NOMO-1 treated with DMSO at 0.1 percent for 48 hours (cell line): ENCODE measurements at regions not wholly inside any gene's neighbourhood (a gene's known extent, or its start where the extent isn't known, plus 50 kb on each side); places are given as distances from the start of the nearest gene placed in this dataset.
"Not testable (repeated sequence)": the region's sequence is repeated elsewhere in the genome, so short reads cannot be mapped to it uniquely, and the experiment has no call there.

Source experiments
- DNase-seq: peaks from one replicate; lab custom pipeline; 2025; ENCODE audit not compliant: unreplicated experiment; lab: John Stamatoyannopoulos, UW

- DNase-seq, result no peak
These were observed 56.2 kb upstream of the LRRTM4 start for GRCh38 chr2:77578354-77578753.

DNA sequence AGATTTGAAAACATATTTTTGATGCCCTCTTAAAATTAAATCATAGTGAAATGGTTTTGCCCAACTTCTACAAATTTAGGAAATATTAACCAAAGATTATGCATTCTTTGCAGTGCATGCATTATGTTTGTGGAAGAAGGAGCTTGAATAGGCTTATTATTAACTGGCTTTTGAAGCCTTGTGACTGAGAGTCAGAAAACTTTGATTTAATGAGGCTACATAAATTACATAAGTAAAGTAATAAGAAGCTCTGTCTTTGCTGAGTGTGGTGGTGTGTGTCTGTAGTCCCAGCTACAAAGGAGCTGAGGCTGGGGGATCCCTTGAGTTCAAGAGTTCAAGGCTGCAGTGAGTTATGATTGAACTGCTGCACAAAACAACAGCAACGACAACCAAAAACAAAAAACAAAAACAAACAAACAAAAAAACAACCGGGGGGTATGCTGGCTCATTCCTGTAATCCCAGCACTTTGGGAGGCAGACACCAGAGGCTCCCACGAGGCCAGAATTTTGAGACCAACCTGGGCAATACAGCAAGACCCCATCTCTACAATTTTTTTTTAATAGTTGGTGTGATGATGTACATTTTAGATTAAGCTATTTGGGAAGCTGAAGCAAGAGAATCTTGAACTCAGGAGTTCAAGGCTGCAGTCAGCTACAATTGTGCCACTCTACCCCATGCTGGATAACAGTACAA lies 57.0 kb upstream of the LRRTM4 start:
- DNase-seq, result no peak

- no peak for DNase-seq
These were observed 66.3 kb upstream of the LRRTM4 start for GRCh38 chr2:77588438-77588837.

DNA sequence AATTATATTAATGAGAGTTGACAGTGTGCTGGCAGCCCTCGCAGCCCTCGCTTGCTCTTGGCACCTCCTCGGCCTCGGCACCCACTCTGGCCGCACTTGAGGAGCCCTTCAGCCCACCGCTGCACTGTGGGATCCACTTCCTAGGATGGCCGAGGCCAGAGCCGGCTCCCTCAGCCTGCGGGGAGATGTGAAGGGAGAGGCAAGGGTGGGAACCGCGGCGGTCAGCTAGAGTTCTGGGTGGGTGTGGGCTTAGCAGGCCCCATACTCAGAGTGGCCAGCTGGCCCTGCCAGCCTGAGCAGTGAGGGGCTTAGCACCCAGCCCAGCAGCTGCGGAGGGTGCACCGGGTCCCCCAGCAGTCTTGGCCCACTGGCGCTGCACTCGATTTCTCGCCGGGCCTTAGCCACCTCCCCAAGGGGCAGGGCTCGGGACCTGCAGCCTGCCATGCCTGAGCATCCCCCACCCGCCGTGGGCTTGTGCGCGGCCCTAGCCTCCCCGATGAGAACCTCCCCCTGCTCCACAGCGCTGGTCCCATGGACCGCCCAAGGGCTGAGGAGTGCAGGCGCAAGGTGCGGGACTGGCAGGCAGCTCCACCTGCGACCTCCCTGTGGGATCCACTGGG lies 68.2 kb upstream of the LRRTM4 start:
- no peak for DNase-seq

DNA sequence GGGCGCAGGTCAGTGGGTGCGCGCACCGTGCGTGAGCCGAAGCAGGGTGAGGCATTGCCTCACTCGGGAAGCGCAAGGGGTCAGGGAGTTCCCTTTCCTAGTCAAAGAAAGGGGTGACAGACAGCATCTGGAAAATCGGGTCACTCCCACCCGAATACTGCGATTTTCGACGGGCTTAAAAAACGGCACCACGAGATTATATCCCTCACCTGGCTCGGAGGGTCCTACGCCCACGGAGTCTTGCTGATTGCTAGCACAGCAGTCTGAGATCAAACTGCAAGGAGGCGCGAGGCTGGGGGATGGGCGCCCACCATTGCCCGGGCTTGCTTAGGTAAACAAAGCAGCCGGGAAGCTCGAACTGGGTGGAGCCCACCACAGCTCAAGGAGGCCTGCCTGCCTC lies 70.8 kb upstream of the LRRTM4 start:
- not testable (repeated sequence) for DNase-seq

DNA sequence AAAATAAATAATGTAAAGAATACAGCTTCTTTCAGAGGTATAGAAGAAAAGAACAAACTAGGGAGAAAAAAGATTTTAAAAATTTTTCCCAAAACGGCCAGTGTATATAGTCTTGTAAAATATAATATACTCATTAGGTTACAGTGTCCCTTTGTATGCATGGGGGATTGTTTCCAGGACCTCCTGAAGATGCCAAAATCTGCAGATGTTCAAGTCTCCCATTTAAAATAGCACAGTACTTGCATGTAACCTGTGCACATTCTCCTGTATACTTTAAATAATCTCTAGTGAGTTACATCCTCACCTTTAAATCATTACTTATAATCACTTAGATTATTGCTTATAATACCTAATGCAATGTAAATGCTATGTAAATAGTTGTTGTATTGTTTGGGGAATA lies 80.6 kb upstream of the LRRTM4 start:
- no peak for DNase-seq

- DNase-seq, result no peak
These were observed 83.1 kb upstream of the LRRTM4 start for GRCh38 chr2:77604953-77605929.

GRCh38 chr2:77608510-77608909 lies 86.3 kb upstream of the LRRTM4 start:
- DNase-seq, result no peak

- DNase-seq, result no peak
These were observed 107.4 kb upstream of the LRRTM4 start for GRCh38 chr2:77629539-77629938.

GRCh38 chr2:77631007-77631406 lies 108.8 kb upstream of the LRRTM4 start:
- DNase-seq, result no peak

- no peak for DNase-seq
These were observed 111.4 kb upstream of the LRRTM4 start for GRCh38 chr2:77633601-77634000.

GRCh38 chr2:77640924-77641323 lies 118.7 kb upstream of the LRRTM4 start:
- no peak for DNase-seq

DNA sequence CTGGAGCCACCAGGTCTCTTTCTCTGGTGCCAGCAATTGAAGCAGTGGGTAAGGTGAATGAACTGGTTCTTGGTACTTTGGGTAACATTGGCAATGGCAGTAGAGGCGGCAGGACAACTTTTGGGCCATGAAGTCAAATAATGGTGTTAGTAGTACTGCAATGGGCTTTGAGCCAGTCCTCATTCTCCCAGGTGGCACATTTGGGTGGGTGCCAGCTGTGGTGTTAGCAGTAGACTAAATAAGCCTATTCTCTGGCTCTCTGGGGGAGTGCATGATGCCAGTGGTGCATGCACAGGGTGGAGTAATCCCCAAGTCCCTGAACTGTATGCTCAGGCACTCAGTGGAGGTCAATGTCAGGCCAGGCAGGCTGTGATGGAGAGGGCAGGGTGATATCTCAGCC lies 120.2 kb upstream of the LRRTM4 start:
- no peak for DNase-seq

GRCh38 chr2:77649856-77650255 lies 127.7 kb upstream of the LRRTM4 start:
- DNase-seq, result no peak

DNA sequence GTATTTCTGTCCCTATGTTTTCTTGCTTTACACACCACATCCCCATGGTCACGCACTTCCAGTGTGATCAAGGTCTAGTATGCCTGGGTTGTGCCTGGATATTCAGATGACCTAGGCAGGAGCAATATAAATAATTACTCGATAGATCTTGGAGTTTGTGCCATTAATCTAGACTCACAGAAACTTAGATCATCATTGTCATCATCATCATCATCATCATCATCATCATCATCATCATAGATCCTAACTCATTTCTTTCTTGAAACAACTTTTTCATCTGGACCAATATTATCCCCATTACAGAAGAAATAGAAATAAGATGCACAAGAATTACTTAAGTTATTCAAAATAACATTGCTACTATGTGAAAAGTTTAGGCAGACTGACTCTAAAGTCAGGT lies 130.3 kb upstream of the LRRTM4 start:
- DNase-seq, result no peak

DNA sequence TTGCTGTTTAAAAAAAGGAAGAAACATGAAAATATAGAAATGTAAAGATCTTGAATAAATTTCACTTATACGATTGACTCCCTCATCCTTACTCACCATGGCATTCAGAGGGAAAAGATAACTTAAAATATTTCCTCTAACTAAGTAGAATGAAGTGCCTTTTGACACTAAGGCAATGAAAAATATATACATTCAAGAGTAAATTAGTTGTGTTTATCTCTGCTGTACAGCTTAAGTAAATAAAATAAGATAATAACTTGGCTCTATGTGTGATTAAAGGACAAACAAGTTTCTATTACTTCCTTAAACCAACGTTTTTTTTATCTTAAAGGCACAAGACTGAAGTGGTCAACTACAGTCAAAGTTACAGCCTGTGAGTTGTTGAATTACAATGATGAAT lies 142.3 kb upstream of the LRRTM4 start:
- DNase-seq, result no peak

DNA sequence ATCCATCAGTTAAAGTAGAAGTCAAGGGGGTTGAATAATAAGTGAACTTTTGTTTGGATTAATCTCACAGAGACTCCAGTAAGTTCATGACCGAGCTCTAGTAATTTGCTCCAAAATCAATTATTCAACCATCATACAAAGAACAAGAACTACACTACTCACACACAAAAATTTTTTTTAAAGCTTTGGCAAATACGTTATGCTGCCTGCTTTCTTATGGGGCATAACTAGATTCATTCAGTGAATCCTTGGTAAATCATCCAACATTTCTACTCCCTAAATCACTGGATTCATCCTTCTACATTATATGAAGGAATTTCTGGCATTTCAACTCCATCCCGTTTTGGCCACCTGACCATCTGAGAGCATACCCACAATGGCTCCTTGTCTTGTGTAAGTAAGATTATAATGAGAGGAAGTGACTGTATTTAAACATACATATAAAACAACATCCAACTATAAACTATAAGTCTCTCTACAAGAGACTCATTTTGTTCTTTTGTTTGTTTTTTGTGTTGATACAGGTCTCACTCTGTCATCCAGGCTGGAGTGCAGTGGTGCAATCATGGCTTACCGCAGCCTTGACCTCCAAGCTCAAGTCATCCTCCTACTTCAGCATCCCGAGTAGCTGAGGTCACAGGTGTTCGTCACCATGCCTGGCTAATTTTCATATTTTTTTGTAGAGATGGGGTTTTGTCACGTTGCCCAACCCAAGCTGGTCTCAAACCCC lies 144.2 kb upstream of the LRRTM4 start:
- no peak for DNase-seq

DNA sequence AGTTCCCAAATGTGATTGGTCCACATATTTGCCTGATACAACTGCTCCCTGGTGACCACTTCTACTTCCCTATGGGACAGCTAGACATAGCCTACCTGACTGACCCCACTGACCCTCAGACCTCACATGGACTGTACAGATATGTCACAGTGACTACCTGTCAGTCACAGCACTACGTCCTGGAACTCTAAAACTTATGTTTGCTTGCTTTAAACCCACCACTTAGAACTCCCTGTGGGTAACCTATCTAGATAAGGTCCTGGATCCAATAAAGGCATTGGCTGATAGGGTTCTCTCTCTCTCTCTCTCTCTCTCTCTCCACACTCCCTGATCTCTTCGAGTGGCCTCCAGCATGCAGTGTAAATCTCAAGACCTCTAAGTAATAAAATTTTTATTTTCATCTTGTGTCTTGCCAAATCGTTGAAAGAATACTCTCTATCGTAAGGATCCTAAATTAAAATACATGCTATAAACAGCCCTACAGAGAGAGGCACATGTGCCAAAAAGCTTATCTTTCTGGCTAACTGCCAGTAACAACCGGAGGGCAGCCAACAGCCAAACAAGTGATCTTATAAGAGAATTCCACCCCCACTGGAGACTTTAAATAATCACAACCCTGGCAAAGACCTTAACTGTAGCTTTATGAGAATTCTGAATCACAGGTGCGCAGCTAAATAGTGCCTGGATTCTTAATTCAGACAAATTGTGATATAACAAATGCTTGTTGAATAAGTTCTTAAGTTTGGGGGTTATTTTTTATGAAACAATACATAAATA lies 162.6 kb upstream of the LRRTM4 start:
- DNase-seq, result not testable (repeated sequence)

- DNase-seq, result no peak
These were observed 190.4 kb upstream of the LRRTM4 start for GRCh38 chr2:77712601-77713000.

- no peak for DNase-seq
These were observed 191.2 kb upstream of the LRRTM4 start for GRCh38 chr2:77713412-77713811.
